IMR-90 (cell line): ENCODE measurements at regions not wholly inside any gene's neighbourhood (a gene's known extent, or its start where the extent isn't known, plus 50 kb on each side); places are given as distances from the start of the nearest gene placed in this dataset.

ENCODE experiments used
- BHLHE40 ChIP-seq: fragments of 150-350 bp; IDR thresholded peaks from 2 replicates; pipeline ENCODE4 v1.6.1; 2016; ENCODE audit warnings: mild to moderate bottlenecking, low read depth, low read length
- CEBPB ChIP-seq: IDR thresholded peaks from 2 replicates; pipeline ENCODE4 v1.6.1; 2012; ENCODE audit warnings: low read depth, low read length, improper control_type of control experiment
- FOS ChIP-seq: fragments of 150-350 bp; IDR thresholded peaks from 2 replicates; pipeline ENCODE4 v1.6.1; 2016; ENCODE audit warnings: low read depth, low read length
- MAFK ChIP-seq: IDR thresholded peaks from 2 replicates; pipeline ENCODE4 v1.6.1; 2012; ENCODE audit warnings: low read depth, low read length, improper control_type of control experiment
- MAZ ChIP-seq: IDR thresholded peaks from 2 replicates; pipeline ENCODE4 v1.6.1; 2012; ENCODE audit warnings: low read depth, mild to moderate bottlenecking, low read length, improper control_type of control experiment, moderate library complexity, borderline replicate concordance
- MXI1 ChIP-seq: IDR thresholded peaks from 2 replicates; pipeline ENCODE4 v1.6.1; 2012; ENCODE audit warnings: low read depth, mild to moderate bottlenecking, low read length, moderate library complexity, borderline replicate concordance
- POLR2A ChIP-seq: IDR thresholded peaks from 2 replicates; pipeline ENCODE4 v1.6.1; 2012; ENCODE audit warnings: mild to moderate bottlenecking, low read depth, low read length
- RAD21 ChIP-seq: IDR thresholded peaks from 2 replicates; pipeline ENCODE4 v1.6.1; 2012; ENCODE audit warnings: low read length, improper control_type of control experiment
- RFX5 ChIP-seq: IDR thresholded peaks from 2 replicates; pipeline ENCODE4 v1.8.0; 2012; ENCODE audit warnings: low read depth, mild to moderate bottlenecking, low read length, moderate library complexity
- SMC3 ChIP-seq: fragments of 150-350 bp; IDR thresholded peaks from 2 replicates; pipeline ENCODE4 v1.6.1; 2016; ENCODE audit warnings: low read depth, mild to moderate bottlenecking, antibody characterized with exemption, low read length, moderate library complexity
- TF ChIP-seq, protein P1 (sequence below): fragments of 150-350 bp; IDR thresholded peaks from 2 replicates; pipeline ENCODE4 v1.6.1; 2017; ENCODE audit warnings: mild to moderate bottlenecking, antibody characterized with exemption, low read length, low read depth
- TF ChIP-seq, protein P2 (sequence below): conservative IDR thresholded peaks from 2 replicates; pipeline ENCODE4 v1.5.1; 2012; ENCODE audit warnings: mild to moderate bottlenecking, low read depth, low read length, improper control_type of control experiment
- TF ChIP-seq, protein P3 (sequence below): fragments of 150-350 bp; IDR thresholded peaks from 2 replicates; pipeline ENCODE4 v1.6.1; 2016; ENCODE audit warnings: low read depth, mild to moderate bottlenecking, low read length, moderate library complexity, borderline replicate concordance

DNA sequence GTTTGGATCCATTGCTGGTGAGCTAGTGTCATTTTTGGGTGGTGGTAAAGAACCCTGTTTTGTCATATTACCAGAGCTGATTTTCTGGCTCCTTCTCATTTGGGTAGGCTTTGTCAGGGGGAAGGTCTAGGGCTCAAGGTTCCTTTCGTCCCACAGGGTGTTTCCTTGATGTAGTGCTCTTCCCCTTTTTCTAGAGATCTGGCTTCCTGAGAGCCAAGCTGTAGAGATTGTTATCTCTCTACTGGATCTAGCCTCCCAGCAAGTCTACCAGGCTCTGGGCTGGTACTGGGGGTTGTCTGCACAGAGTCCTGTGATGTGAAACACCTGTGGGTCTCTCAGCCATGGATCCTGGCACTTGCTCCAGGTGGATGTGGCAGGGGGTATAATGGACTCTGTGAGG lies 145.9 kb downstream of the HINT1 start:
- TF ChIP-seq, protein P1, sequence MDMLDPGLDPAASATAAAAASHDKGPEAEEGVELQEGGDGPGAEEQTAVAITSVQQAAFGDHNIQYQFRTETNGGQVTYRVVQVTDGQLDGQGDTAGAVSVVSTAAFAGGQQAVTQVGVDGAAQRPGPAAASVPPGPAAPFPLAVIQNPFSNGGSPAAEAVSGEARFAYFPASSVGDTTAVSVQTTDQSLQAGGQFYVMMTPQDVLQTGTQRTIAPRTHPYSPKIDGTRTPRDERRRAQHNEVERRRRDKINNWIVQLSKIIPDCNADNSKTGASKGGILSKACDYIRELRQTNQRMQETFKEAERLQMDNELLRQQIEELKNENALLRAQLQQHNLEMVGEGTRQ, result no peak
- TF ChIP-seq, protein P2, sequence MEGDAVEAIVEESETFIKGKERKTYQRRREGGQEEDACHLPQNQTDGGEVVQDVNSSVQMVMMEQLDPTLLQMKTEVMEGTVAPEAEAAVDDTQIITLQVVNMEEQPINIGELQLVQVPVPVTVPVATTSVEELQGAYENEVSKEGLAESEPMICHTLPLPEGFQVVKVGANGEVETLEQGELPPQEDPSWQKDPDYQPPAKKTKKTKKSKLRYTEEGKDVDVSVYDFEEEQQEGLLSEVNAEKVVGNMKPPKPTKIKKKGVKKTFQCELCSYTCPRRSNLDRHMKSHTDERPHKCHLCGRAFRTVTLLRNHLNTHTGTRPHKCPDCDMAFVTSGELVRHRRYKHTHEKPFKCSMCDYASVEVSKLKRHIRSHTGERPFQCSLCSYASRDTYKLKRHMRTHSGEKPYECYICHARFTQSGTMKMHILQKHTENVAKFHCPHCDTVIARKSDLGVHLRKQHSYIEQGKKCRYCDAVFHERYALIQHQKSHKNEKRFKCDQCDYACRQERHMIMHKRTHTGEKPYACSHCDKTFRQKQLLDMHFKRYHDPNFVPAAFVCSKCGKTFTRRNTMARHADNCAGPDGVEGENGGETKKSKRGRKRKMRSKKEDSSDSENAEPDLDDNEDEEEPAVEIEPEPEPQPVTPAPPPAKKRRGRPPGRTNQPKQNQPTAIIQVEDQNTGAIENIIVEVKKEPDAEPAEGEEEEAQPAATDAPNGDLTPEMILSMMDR, result no peak
- TF ChIP-seq CEBPB (no peak), RAD21 (no peak), SMC3 (no peak), FOS (no peak), POLR2A (no peak), RFX5 (no peak), MXI1 (no peak), MAZ (no peak), MAFK (no peak), BHLHE40 (no peak)
- TF ChIP-seq, protein P3, sequence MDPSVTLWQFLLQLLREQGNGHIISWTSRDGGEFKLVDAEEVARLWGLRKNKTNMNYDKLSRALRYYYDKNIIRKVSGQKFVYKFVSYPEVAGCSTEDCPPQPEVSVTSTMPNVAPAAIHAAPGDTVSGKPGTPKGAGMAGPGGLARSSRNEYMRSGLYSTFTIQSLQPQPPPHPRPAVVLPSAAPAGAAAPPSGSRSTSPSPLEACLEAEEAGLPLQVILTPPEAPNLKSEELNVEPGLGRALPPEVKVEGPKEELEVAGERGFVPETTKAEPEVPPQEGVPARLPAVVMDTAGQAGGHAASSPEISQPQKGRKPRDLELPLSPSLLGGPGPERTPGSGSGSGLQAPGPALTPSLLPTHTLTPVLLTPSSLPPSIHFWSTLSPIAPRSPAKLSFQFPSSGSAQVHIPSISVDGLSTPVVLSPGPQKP, result no peak
